ENCODE measurements at regions not wholly inside any gene's neighbourhood (a gene's known extent, or its start where the extent isn't known, plus 50 kb on each side); places are given as distances from the start of the nearest gene placed in this dataset.

DNA sequence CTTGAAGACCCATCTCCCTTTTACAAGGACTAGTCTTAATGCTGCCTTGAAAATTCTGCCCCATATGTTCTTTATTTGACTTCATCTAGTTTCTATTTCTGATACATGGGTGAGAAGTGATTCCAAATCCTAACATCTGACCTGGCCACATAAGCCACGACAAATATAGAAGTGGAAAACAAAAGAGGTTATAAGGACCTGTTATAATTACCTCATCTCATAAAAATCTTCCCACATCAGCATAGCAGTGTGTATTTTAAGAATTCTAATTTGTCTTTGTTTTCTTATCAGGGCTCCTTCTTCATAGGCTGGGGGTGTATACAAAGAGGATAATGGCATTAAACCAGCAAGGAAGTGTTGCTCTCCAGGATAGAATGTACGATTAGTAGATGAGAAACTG, 1007.4 kb downstream of the TTLL7 start:
- Histone ChIP-seq H3K4me1 (peaks cover 0 to 18% (median 2%) of the 10 kb centered on the region in 12 donors), H3K4me3 (no peak overlapping the region), H3K36me3 (no peaks in the 10 kb centered on the region), H3K9me3 (peaks cover 0 to 5% (median 0%) of the 10 kb centered on the region in 12 donors), H3K27ac (no peak overlapping the region), H3K27me3 (no peaks in the 10 kb centered on the region)
- intact Hi-C loops (cut with DNase I) = no loop called here
- no peak for DNase-seq
- TF ChIP-seq, protein P1, sequence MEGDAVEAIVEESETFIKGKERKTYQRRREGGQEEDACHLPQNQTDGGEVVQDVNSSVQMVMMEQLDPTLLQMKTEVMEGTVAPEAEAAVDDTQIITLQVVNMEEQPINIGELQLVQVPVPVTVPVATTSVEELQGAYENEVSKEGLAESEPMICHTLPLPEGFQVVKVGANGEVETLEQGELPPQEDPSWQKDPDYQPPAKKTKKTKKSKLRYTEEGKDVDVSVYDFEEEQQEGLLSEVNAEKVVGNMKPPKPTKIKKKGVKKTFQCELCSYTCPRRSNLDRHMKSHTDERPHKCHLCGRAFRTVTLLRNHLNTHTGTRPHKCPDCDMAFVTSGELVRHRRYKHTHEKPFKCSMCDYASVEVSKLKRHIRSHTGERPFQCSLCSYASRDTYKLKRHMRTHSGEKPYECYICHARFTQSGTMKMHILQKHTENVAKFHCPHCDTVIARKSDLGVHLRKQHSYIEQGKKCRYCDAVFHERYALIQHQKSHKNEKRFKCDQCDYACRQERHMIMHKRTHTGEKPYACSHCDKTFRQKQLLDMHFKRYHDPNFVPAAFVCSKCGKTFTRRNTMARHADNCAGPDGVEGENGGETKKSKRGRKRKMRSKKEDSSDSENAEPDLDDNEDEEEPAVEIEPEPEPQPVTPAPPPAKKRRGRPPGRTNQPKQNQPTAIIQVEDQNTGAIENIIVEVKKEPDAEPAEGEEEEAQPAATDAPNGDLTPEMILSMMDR (IDR thresholded peaks at IDR 0.05) = no peak
- no peak for TF ChIP-seq POLR2A (IDR thresholded peaks at IDR 0.05)
- 15 to 18% (median 17%) methylated on average over 2 of the region's 2 CpGs for WGBS, 4 donors
- ATAC-seq = peak in 2 of 4 donors; percentile 26 to 30

- TF ChIP-seq, protein P1 (IDR thresholded peaks at IDR 0.05) = no peak
- TF ChIP-seq POLR2A (IDR thresholded peaks at IDR 0.05) = no peak
- Histone ChIP-seq H3K4me3 (no peak overlapping the region), H3K4me1 (peaks cover 0 to 13% (median 0%) of the 10 kb centered on the region in 12 donors), H3K27ac (no peak overlapping the region), H3K27me3 (no peaks in the 10 kb centered on the region), H3K36me3 (no peaks in the 10 kb centered on the region), H3K9me3 (no peaks in the 10 kb centered on the region)
- ATAC-seq (no peak), DNase-seq (no peak)
- intact Hi-C loops (cut with DNase I) = no loop called here
- 75 to 87% (median 78%) methylated on average over 7 of the region's 7 CpGs for WGBS, 4 donors
Measured at GRCh38 chr1:82979593-82980236, 1019.2 kb downstream of the TTLL7 start.

- no peaks in the 10 kb centered on the region for H3K27me3 ChIP-seq
- 87 to 93% (median 90%) methylated on average over 10 of the region's 10 CpGs for WGBS, 4 donors
- TF ChIP-seq, protein P1 (IDR thresholded peaks at IDR 0.05) = no peak
- no peak for TF ChIP-seq POLR2A (IDR thresholded peaks at IDR 0.05)
- no peak overlapping the region for H3K27ac ChIP-seq
- H3K4me3 ChIP-seq = no peak overlapping the region
- no peak for DNase-seq
- H3K36me3 ChIP-seq = no peaks in the 10 kb centered on the region
- no peak for ATAC-seq
- H3K4me1 ChIP-seq = peaks cover 0 to 13% (median 0%) of the 10 kb centered on the region in 12 donors
- intact Hi-C loops (cut with DNase I) = no loop called here
- no peaks in the 10 kb centered on the region for H3K9me3 ChIP-seq
Measured at GRCh38 chr1:82978461-82979324, 1020.2 kb downstream of the TTLL7 start.

GRCh38 chr1:82972841-82973553, 1025.9 kb downstream of the TTLL7 start:
- intact Hi-C loops (cut with DNase I) = no loop called here
- Histone ChIP-seq H3K4me3 (no peak overlapping the region), H3K27ac (no peak overlapping the region), H3K36me3 (no peaks in the 10 kb centered on the region), H3K4me1 (no peaks in the 10 kb centered on the region), H3K9me3 (no peaks in the 10 kb centered on the region), H3K27me3 (no peaks in the 10 kb centered on the region)
- ATAC-seq (peak in 1 of 4 donors; percentile 51), DNase-seq (no peak)
- WGBS, 4 donors = 86 to 88% (median 88%) methylated on average over 15 of the region's 15 CpGs
- TF ChIP-seq POLR2A (IDR thresholded peaks at IDR 0.05) = no peak
- TF ChIP-seq, protein P1 (IDR thresholded peaks at IDR 0.05) = no peak
